B cell (primary cell): ENCODE measurements at regions not wholly inside any gene's neighbourhood (a gene's known extent, or its start where the extent isn't known, plus 50 kb on each side); places are given as distances from the start of the nearest gene placed in this dataset.

ENCODE experiments used
- CTCF ChIP-seq: fragments of 200-600 bp; IDR thresholded peaks from one replicate; pipeline ENCODE4 v1.8.0; 2022; ENCODE audit warnings: antibody characterized with exemption, mild to moderate bottlenecking
- EZH2 ChIP-seq: IDR thresholded peaks from 2 replicates; pipeline ENCODE4 v1.6.1; 2012; ENCODE audit warnings: borderline replicate concordance, low read depth, mild to moderate bottlenecking, moderate library complexity, low read length; ENCODE audit not compliant: insufficient read depth, poor library complexity, severe bottlenecking

- no peak for TF ChIP-seq CTCF
- no peak for TF ChIP-seq EZH2
These were observed 99.7 kb upstream of the LRRC3B start for GRCh38 chr3:26522919-26523318.
